ENCODE measurements at regions not wholly inside any gene's neighbourhood (a gene's known extent, or its start where the extent isn't known, plus 50 kb on each side); places are given as distances from the start of the nearest gene placed in this dataset.

- in situ Hi-C loops (cut with MboI; ENCODE audit: low sequenced_read_pairs): no loop called here
- no CpG with 5 or more reads among the region's 4 CpGs for WGBS, 2 experiments (ENCODE audit: extremely low coverage in 2 of 2, insufficient read length in 1 of 2)
- Histone ChIP-seq H2AFZ (replicated peaks; ENCODE audit: low read length, poor library complexity) (no peak overlapping the region), H2BK5ac (ENCODE audit: low read depth, low read length, poor library complexity, severe bottlenecking) (no peak overlapping the region), H3K23ac (ENCODE audit: low read depth, low read length) (no peak overlapping the region), H3K27ac (ENCODE audit: insufficient read depth, low read length) (no peak overlapping the region), H2BK15ac (ENCODE audit: low read depth, low read length) (no peak overlapping the region), H2BK20ac (ENCODE audit: low read depth, low read length) (no peak overlapping the region), H4K91ac (ENCODE audit: insufficient read depth, low read depth, low read length) (no peak overlapping the region), H3K18ac (ENCODE audit: low read depth, low read length) (no peak overlapping the region), H4K5ac (ENCODE audit: low read depth, low read length) (no peak overlapping the region), H3K4me3 (ENCODE audit: insufficient read depth, low read depth, low read length) (no peak overlapping the region), H4K20me1 (ENCODE audit: insufficient read depth, low read length) (no peaks in the 10 kb centered on the region), H3K9me3 (ENCODE audit: control insufficient read depth, insufficient read depth, low read length) (no peaks in the 10 kb centered on the region), H3K9me1 (ENCODE audit: insufficient read depth, low read length) (peaks cover 4% of the 10 kb centered on the region), H3K9ac (ENCODE audit: low read depth, low read length) (no peak overlapping the region), H3K27me3 (ENCODE audit: control insufficient read depth, insufficient read depth, low read length) (no peaks in the 10 kb centered on the region), H3K4me1 (ENCODE audit: control insufficient read depth, insufficient read depth, low read length) (peaks cover 13% of the 10 kb centered on the region), H3K4ac (ENCODE audit: low read depth, low read length) (no peak overlapping the region), H3K36me3 (ENCODE audit: control insufficient read depth, insufficient read depth, low read length) (peaks cover 11% of the 10 kb centered on the region), H2BK120ac (ENCODE audit: low read depth, low read length) (no peak overlapping the region), H2AK5ac (ENCODE audit: low read depth, low read length) (no peak overlapping the region), H3K56ac (ENCODE audit: extremely low read depth, insufficient read depth, low read length) (no peak overlapping the region), H2AK9ac (replicated peaks; ENCODE audit: low read depth, low read length, poor library complexity) (no peak overlapping the region), H3K79me1 (ENCODE audit: low read depth in 1 of 2, low read length in 2 of 2) (no peaks in the 10 kb centered on the region; a peak in 3 of 4 replicates), H3K14ac (replicated peaks; ENCODE audit: low read depth, low read length) (no peak overlapping the region), H4K8ac (ENCODE audit: low read depth in 2 of 2, low read length in 2 of 2) (no peak overlapping the region), H3K4me2 (ENCODE audit: low read depth, low read length) (no peak overlapping the region)
- ATAC-seq (ENCODE audit: low read depth) (no peak), DNase-seq (no peak)
- POLR2A ChIA-PET (ENCODE audit: unreplicated experiment): no interaction called here
- no TSS peak for BruUV-seq (replicated peaks)
- intact Hi-C loops (cut with micrococcal nuclease): no loop called here
- dilution Hi-C loops (cut with HindIII; ENCODE audit: low sequenced_read_pairs, unreplicated experiment): no loop called here
- no peak for TF ChIP-seq MXI1 (IDR thresholded peaks at IDR 0.05; ENCODE audit: borderline replicate concordance, low read depth, low read length)
- CTCF ChIA-PET: interaction anchor here (0.5 kb wide), 1 partner anchor 14 kb away, joined by 3 read pairs; no protein-coding TSS in a partner anchor
Observed at GRCh38 chr14:71662291-71662790, 269.9 kb upstream of the RGS6 start.
